OCI-LY3 (cell line): ENCODE measurements at regions not wholly inside any gene's neighbourhood (a gene's known extent, or its start where the extent isn't known, plus 50 kb on each side); places are given as distances from the start of the nearest gene placed in this dataset.

Source experiments
- H2AFZ ChIP-seq: fragments of 200-600, 300-600 bp; shearing (Covaris generic); 2 replicates; pipeline ENCODE4 v1.6.0; 2014; ENCODE audit warnings: antibody characterized with exemption, low read depth, low read length
- H3K27ac ChIP-seq: fragments of 200-600, 300-600 bp; sonication (generic); 2 replicates; pipeline ENCODE4 v1.5.1; 2014; ENCODE audit warnings: mild to moderate bottlenecking, low read length, moderate library complexity, mixed read lengths
- H3K27me3 ChIP-seq: fragments of 200-600, 300-600 bp; sonication (generic); 2 replicates; pipeline ENCODE4 v1.6.1; 2014; ENCODE audit warnings: low read depth, low read length, mixed read lengths
- H3K36me3 ChIP-seq: fragments of 200-600, 300-600 bp; sonication (generic); replicated peaks from 2 replicates; pipeline ENCODE3; 2014; ENCODE audit warnings: low read depth, low read length, mixed read lengths
- H3K4me1 ChIP-seq: fragments of 300-600, 200-600 bp; sonication (generic); 2 replicates; pipeline ENCODE4 v1.6.1; 2014; ENCODE audit warnings: low read length, mixed read lengths
- H3K4me2 ChIP-seq: fragments of 200-600, 300-600 bp; sonication (generic); 2 replicates; pipeline ENCODE4 v1.6.1; 2014; ENCODE audit warnings: low read length, mixed read lengths
- H3K4me3 ChIP-seq: fragments of 300-600, 200-600 bp; sonication (generic); 2 replicates; pipeline ENCODE4 v1.5.1; 2014; ENCODE audit warnings: antibody characterized with exemption, mild to moderate bottlenecking, low read length, moderate library complexity
- H3K79me2 ChIP-seq: fragments of 300-600, 200-600 bp; shearing (Covaris generic); 2 replicates; pipeline ENCODE4 v1.6.1; 2014; ENCODE audit warnings: mild to moderate bottlenecking, low read length, mixed read lengths
- H3K9ac ChIP-seq: fragments of 300-600, 200-600 bp; shearing (Covaris generic); 2 replicates; pipeline ENCODE4 v1.6.0; 2014; ENCODE audit warnings: mild to moderate bottlenecking, low read length, moderate library complexity
- H3K9me3 ChIP-seq: fragments of 200-600, 300-600 bp; shearing (Covaris generic); 2 replicates; pipeline ENCODE4 v1.6.1; 2014; ENCODE audit warnings: low read length, mixed read lengths; ENCODE audit not compliant: insufficient read depth
- H4K20me1 ChIP-seq: fragments of 200-600, 300-600 bp; sonication (generic); 2 replicates; pipeline ENCODE4 v1.6.1; 2016; ENCODE audit warnings: low read length, mixed read lengths; ENCODE audit not compliant: insufficient read depth
- CTCF ChIP-seq: fragments of 200-600, 300-600 bp; sonication (generic); IDR thresholded peaks from 2 replicates; pipeline ENCODE4 v1.5.1; 2014; ENCODE audit warnings: antibody characterized with exemption, low read length, low read depth
- EZH2phosphoT487 ChIP-seq: fragments of 200-600 bp; shearing (Covaris generic); IDR thresholded peaks from 2 replicates; pipeline ENCODE4 v1.6.1; 2018; ENCODE audit warnings: antibody characterized with exemption, mixed run types, low read depth

GRCh38 chrX:40422021-40422420, 158.7 kb upstream of the ATP6AP2 start:
- H3K4me2 ChIP-seq = no peak overlapping the region
- H2AFZ ChIP-seq = no peak overlapping the region
- H3K4me3 ChIP-seq = no peak overlapping the region
- H3K27me3 ChIP-seq = no peaks in the 10 kb centered on the region
- H3K9ac ChIP-seq = no peak overlapping the region
- no peaks in the 10 kb centered on the region for H3K9me3 ChIP-seq
- H3K4me1 ChIP-seq = peaks cover 7% of the 10 kb centered on the region; the same call in 1 of the 2 replicates
- TF ChIP-seq EZH2phosphoT487 = no peak
- no peak for TF ChIP-seq CTCF
- H3K27ac ChIP-seq = no peak overlapping the region
- no peaks in the 10 kb centered on the region for H3K79me2 ChIP-seq
- H4K20me1 ChIP-seq = no peaks in the 10 kb centered on the region
- H3K36me3 ChIP-seq = no peaks in the 10 kb centered on the region

DNA sequence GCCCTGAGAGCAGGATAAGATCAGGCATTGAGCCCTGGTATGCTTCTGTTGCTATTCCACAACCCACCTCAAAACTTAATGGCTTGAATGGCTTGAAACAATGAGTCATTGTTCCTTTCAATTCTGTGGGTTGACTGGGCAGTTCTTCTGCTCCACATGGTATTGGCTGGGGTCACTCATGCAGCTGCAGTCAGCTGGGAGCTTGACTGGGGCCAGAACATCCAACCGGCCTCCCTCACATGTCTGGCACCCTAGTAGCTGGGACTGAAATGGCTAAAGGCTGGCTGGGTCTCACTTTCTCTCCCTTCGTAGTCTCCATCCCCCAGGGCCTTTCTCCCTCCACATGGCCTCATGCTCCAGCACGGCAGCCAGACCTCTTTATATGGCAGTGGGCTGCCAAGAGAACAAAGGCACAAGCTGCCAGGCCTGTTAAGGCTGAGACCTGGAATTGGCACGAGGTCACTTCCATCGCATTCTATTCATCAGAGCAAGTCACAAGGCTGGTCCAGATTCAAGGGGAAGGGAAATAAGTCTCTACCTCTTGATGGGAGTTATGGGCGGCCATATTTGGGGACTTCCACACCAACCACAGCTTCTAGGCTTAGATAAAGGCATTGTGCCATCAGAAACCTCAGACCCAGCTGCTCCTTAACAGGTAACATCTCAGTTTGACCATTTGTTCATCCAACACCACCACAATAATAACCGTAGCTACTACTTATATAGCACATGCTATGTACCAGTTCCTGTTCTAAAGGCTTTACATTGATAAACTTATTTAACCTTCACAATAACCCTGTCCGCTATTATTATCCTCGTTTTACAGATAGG, 159.7 kb upstream of the ATP6AP2 start:
- TF ChIP-seq EZH2phosphoT487 (no peak), CTCF (no peak)
- Histone ChIP-seq H3K27ac (no peak overlapping the region), H3K4me2 (no peak overlapping the region)

GRCh38 chrX:40418813-40419195, 162.0 kb upstream of the ATP6AP2 start:
- H3K9me3 ChIP-seq = no peaks in the 10 kb centered on the region
- no peak overlapping the region for H3K4me3 ChIP-seq
- H3K9ac ChIP-seq = no peak overlapping the region
- no peak overlapping the region for H2AFZ ChIP-seq
- peaks cover 7% of the 10 kb centered on the region; the same call in 1 of the 2 replicates for H3K4me1 ChIP-seq
- TF ChIP-seq CTCF = no peak
- no peak for TF ChIP-seq EZH2phosphoT487
- no peaks in the 10 kb centered on the region for H4K20me1 ChIP-seq
- H3K4me2 ChIP-seq = no peak overlapping the region
- H3K27ac ChIP-seq = no peak overlapping the region
- H3K79me2 ChIP-seq = no peaks in the 10 kb centered on the region
- H3K27me3 ChIP-seq = no peaks in the 10 kb centered on the region
- no peaks in the 10 kb centered on the region for H3K36me3 ChIP-seq

More for the DNA sequence above, 159.7 kb upstream of the ATP6AP2 start:
- Histone ChIP-seq H4K20me1 (no peaks in the 10 kb centered on the region), H3K36me3 (no peaks in the 10 kb centered on the region), H3K27me3 (no peaks in the 10 kb centered on the region), H3K9ac (no peak overlapping the region), H3K79me2 (no peaks in the 10 kb centered on the region), H3K4me3 (no peak overlapping the region), H3K4me1 (peaks cover 7% of the 10 kb centered on the region; the same call in 1 of the 2 replicates), H2AFZ (no peak overlapping the region), H3K9me3 (no peaks in the 10 kb centered on the region)

DNA sequence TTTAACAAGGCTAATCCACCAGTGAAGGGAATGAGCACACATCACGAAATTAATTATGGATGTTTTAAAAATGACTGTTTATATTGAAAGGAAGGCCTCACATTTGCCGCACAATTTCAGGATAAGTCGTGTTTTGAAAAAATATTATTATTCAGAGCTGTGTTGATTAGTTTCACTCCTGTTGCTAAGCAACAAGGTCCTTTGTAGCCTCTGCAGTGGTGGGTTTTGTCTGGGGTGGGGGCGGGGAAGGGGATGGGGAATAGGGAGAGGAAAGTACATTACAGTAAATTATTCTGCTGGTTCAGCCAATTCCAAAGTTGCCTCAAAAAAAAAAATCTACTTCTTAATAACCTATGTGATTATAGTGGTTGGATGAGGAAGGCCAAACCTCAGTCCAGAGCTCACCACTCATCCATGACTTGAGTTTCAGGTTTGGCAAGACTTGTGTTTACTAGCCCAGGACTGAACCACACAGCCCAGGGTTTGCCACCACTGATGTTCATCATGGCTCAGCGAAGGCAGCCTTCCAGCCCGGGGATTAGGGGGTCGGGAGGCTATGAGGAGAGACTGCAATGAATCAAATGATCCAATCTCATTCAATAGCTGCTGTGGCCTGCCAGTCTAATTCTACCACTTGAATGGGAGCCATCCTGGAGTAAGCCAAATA, 162.5 kb upstream of the ATP6AP2 start:
- H4K20me1 ChIP-seq = no peaks in the 10 kb centered on the region
- H3K9me3 ChIP-seq = no peaks in the 10 kb centered on the region
- no peaks in the 10 kb centered on the region for H3K27me3 ChIP-seq
- TF ChIP-seq CTCF (no peak), EZH2phosphoT487 (no peak)
- H3K4me3 ChIP-seq = no peak overlapping the region
- no peak overlapping the region for H2AFZ ChIP-seq
- no peaks in the 10 kb centered on the region for H3K79me2 ChIP-seq
- peaks cover 4% of the 10 kb centered on the region; the same call in 1 of the 2 replicates for H3K4me1 ChIP-seq
- H3K4me2 ChIP-seq = no peak overlapping the region
- no peak overlapping the region for H3K27ac ChIP-seq
- H3K9ac ChIP-seq = no peak overlapping the region
- no peaks in the 10 kb centered on the region for H3K36me3 ChIP-seq
